Testis (tissue), 2 donors: ENCODE measurements at regions not wholly inside any gene's neighbourhood (a gene's known extent, or its start where the extent isn't known, plus 50 kb on each side); places are given as distances from the start of the nearest gene placed in this dataset.

Source experiments
- DNase-seq: peaks from one replicate; pipeline ENCODE4 v3.0.0-alpha.2; 2019
- H3K27ac ChIP-seq, 2 donors: fragments of 200-600 bp; sonication (generic); one replicate each; pipeline ENCODE4 v1.5.1; 2019
- H3K27me3 ChIP-seq: fragments of 200-600 bp; sonication (generic); one replicate; pipeline ENCODE4 v1.5.1; 2019
- H3K36me3 ChIP-seq: fragments of 200-600 bp; sonication (generic); one replicate; pipeline ENCODE4 v1.5.1; 2017; ENCODE audit warnings: low read depth; ENCODE audit errors: missing control alignments
- H3K4me1 ChIP-seq: fragments of 200-600 bp; sonication (generic); one replicate; pipeline ENCODE4 v1.5.1; 2019
- H3K4me3 ChIP-seq, 2 donors: fragments of 200-600 bp; sonication (generic); one replicate each; pipeline ENCODE4 v1.5.1; 2017 to 2019
- H3K9me3 ChIP-seq: fragments of 200-600 bp; sonication (generic); one replicate; pipeline ENCODE4 v1.5.1; 2017
- CTCF ChIP-seq, 3 experiments: fragments of 450-650 bp in 2 of 3; fragments of 200-600 bp in 1 of 3; sonication (generic) in 1 of 3; IDR thresholded peaks; one replicate each; pipeline ENCODE4 v1.5.1; 2016 to 2019; ENCODE audit warnings: antibody characterized with exemption in 3 of 3, mild to moderate bottlenecking in 2 of 3, moderate library complexity in 1 of 3
- POLR2A ChIP-seq: fragments of 450-650 bp; IDR thresholded peaks from one replicate; pipeline ENCODE4 v1.6.1; 2017; ENCODE audit warnings: antibody characterized with exemption, mild to moderate bottlenecking, moderate library complexity
- WGBS, 2 donors: methylation state at CpG; one replicate each; pipeline ENCODE4 v1.1.5; 2018; 5-methylcytosine and 5-hydroxymethylcytosine counted together
- intact Hi-C: fragments of 100-400 bp; cut with DNase I; formaldehyde crosslinking; loops from one replicate; pipeline ENCODE4 v1.15.1; 2023; ENCODE audit warnings: low total_unique reads

- no peaks in the 10 kb centered on the region for H3K27me3 ChIP-seq
- intact Hi-C loops: no loop called here
Measured at GRCh38 chr1:29519788-29520110, 283.4 kb downstream of the PTPRU start.

GRCh38 chr1:29519108-29519787, 282.9 kb downstream of the PTPRU start:
- no peak overlapping the region for H3K27ac ChIP-seq
- WGBS, 2 donors: 55 to 60% methylated on average over 4 to 9 of the region's 9 CpGs
- intact Hi-C loops: no loop called here
- H3K4me1 ChIP-seq: no peaks in the 10 kb centered on the region
- no peaks in the 10 kb centered on the region for H3K9me3 ChIP-seq
- H3K4me3 ChIP-seq: no peak overlapping the region
- H3K36me3 ChIP-seq: no peaks in the 10 kb centered on the region
- H3K27me3 ChIP-seq: no peaks in the 10 kb centered on the region
- DNase-seq: peak; percentile 12
- no peak for TF ChIP-seq POLR2A
- no peak for TF ChIP-seq CTCF (IDR thresholded peaks at IDR 0.05)

More at GRCh38 chr1:29519788-29520110, 283.4 kb downstream of the PTPRU start:
- Histone ChIP-seq H3K4me1 (no peaks in the 10 kb centered on the region), H3K27ac (no peak overlapping the region), H3K4me3 (no peak overlapping the region), H3K36me3 (no peaks in the 10 kb centered on the region), H3K9me3 (no peaks in the 10 kb centered on the region)
- TF ChIP-seq CTCF (IDR thresholded peaks at IDR 0.05): no peak
- TF ChIP-seq POLR2A: no peak
- DNase-seq: peak; percentile 13
- 55 to 59% methylated on average over 7 to 8 of the region's 8 CpGs for WGBS, 2 donors

- H3K27ac ChIP-seq: no peak overlapping the region
- 85 to 88% methylated on average over 6 of the region's 6 CpGs for WGBS, 2 donors
- no peaks in the 10 kb centered on the region for H3K36me3 ChIP-seq
- H3K4me1 ChIP-seq: no peaks in the 10 kb centered on the region
- H3K9me3 ChIP-seq: no peaks in the 10 kb centered on the region
- H3K27me3 ChIP-seq: no peaks in the 10 kb centered on the region
- intact Hi-C loops: no loop called here
- H3K4me3 ChIP-seq: no peak overlapping the region
- TF ChIP-seq POLR2A: no peak
- no peak for TF ChIP-seq CTCF (IDR thresholded peaks at IDR 0.05)
- DNase-seq: peak; percentile 8
Measured at GRCh38 chr1:29518183-29518835, 282.0 kb downstream of the PTPRU start.

- no peaks in the 10 kb centered on the region for H3K27me3 ChIP-seq
- no peaks in the 10 kb centered on the region for H3K4me1 ChIP-seq
- no peak overlapping the region for H3K4me3 ChIP-seq
- 83 to 90% methylated on average over 7 to 8 of the region's 8 CpGs for WGBS, 2 donors
- H3K27ac ChIP-seq: no peak overlapping the region
- peak; percentile 4 for DNase-seq
- no peaks in the 10 kb centered on the region for H3K36me3 ChIP-seq
- H3K9me3 ChIP-seq: no peaks in the 10 kb centered on the region
- TF ChIP-seq POLR2A (no peak), CTCF (IDR thresholded peaks at IDR 0.05) (no peak)
- intact Hi-C loops: no loop called here
Measured at GRCh38 chr1:29517251-29518086, 281.1 kb downstream of the PTPRU start.
